ENCODE measurements at regions not wholly inside any gene's neighbourhood (a gene's known extent, or its start where the extent isn't known, plus 50 kb on each side); places are given as distances from the start of the nearest gene placed in this dataset.

GRCh38 chr9:16198996-16199395 is 646.2 kb downstream of the CCDC171 start:
- H3K9me3 ChIP-seq (ENCODE audit: insufficient read depth, low read length) = no peaks in the 10 kb centered on the region
- H3K27ac ChIP-seq (ENCODE audit: low read length) = no peak overlapping the region
- no peak overlapping the region for H2AFZ ChIP-seq (ENCODE audit: low read depth, low read length)
- no peaks in the 10 kb centered on the region for H3K4me1 ChIP-seq (ENCODE audit: low read length)
- no peak overlapping the region for H3K4me2 ChIP-seq (ENCODE audit: low read length)
- no peaks in the 10 kb centered on the region for H4K20me1 ChIP-seq (ENCODE audit: insufficient read depth, low read length)
- no peak overlapping the region for H3K9ac ChIP-seq (ENCODE audit: low read length)
- H3K27me3 ChIP-seq (ENCODE audit: low read depth, low read length) = no peaks in the 10 kb centered on the region
- no peaks in the 10 kb centered on the region for H3K79me2 ChIP-seq (ENCODE audit: low read length)
- no peaks in the 10 kb centered on the region for H3K36me3 ChIP-seq (replicated peaks; ENCODE audit: low read depth, low read length)
- H3K4me3 ChIP-seq (ENCODE audit: low read length) = no peak overlapping the region
- TF ChIP-seq EZH2phosphoT487 (IDR thresholded peaks at IDR 0.05; ENCODE audit: low read depth) (no peak), CTCF (IDR thresholded peaks at IDR 0.05; ENCODE audit: low read depth, low read length) (no peak)

GRCh38 chr9:16202221-16202620 is 649.4 kb downstream of the CCDC171 start:
- Histone ChIP-seq H3K4me1 (ENCODE audit: low read length) (no peaks in the 10 kb centered on the region), H3K4me3 (ENCODE audit: low read length) (no peak overlapping the region), H3K79me2 (ENCODE audit: low read length) (no peaks in the 10 kb centered on the region), H3K9ac (ENCODE audit: low read length) (no peak overlapping the region), H3K27ac (ENCODE audit: low read length) (no peak overlapping the region), H3K4me2 (ENCODE audit: low read length) (no peak overlapping the region), H3K9me3 (ENCODE audit: insufficient read depth, low read length) (no peaks in the 10 kb centered on the region), H2AFZ (ENCODE audit: low read depth, low read length) (no peak overlapping the region), H4K20me1 (ENCODE audit: insufficient read depth, low read length) (no peaks in the 10 kb centered on the region), H3K36me3 (replicated peaks; ENCODE audit: low read depth, low read length) (no peaks in the 10 kb centered on the region), H3K27me3 (ENCODE audit: low read depth, low read length) (no peaks in the 10 kb centered on the region)
- TF ChIP-seq CTCF (IDR thresholded peaks at IDR 0.05; ENCODE audit: low read depth, low read length) (no peak), EZH2phosphoT487 (IDR thresholded peaks at IDR 0.05; ENCODE audit: low read depth) (no peak)

GRCh38 chr9:16202914-16203728 is 650.3 kb downstream of the CCDC171 start:
- H3K27me3 ChIP-seq (ENCODE audit: low read depth, low read length) = no peaks in the 10 kb centered on the region
- no peak overlapping the region for H3K4me2 ChIP-seq (ENCODE audit: low read length)
- TF ChIP-seq CTCF (IDR thresholded peaks at IDR 0.05; ENCODE audit: low read depth, low read length) = no peak
- no peak for TF ChIP-seq EZH2phosphoT487 (IDR thresholded peaks at IDR 0.05; ENCODE audit: low read depth)

GRCh38 chr9:16203729-16204573 is 651.1 kb downstream of the CCDC171 start:
- no peak overlapping the region for H3K4me3 ChIP-seq (ENCODE audit: low read length)
- no peaks in the 10 kb centered on the region for H3K9me3 ChIP-seq (ENCODE audit: insufficient read depth, low read length)
- H3K27me3 ChIP-seq (ENCODE audit: low read depth, low read length) = no peaks in the 10 kb centered on the region
- no peaks in the 10 kb centered on the region for H3K79me2 ChIP-seq (ENCODE audit: low read length)
- no peak overlapping the region for H3K9ac ChIP-seq (ENCODE audit: low read length)
- no peak overlapping the region for H3K4me2 ChIP-seq (ENCODE audit: low read length)
- H3K27ac ChIP-seq (ENCODE audit: low read length) = no peak overlapping the region
- H4K20me1 ChIP-seq (ENCODE audit: insufficient read depth, low read length) = no peaks in the 10 kb centered on the region
- TF ChIP-seq CTCF (IDR thresholded peaks at IDR 0.05; ENCODE audit: low read depth, low read length) (no peak), EZH2phosphoT487 (IDR thresholded peaks at IDR 0.05; ENCODE audit: low read depth) (no peak)
- no peaks in the 10 kb centered on the region for H3K4me1 ChIP-seq (ENCODE audit: low read length)
- H3K36me3 ChIP-seq (replicated peaks; ENCODE audit: low read depth, low read length) = no peaks in the 10 kb centered on the region
- H2AFZ ChIP-seq (ENCODE audit: low read depth, low read length) = no peak overlapping the region

More at GRCh38 chr9:16202914-16203728, 650.3 kb downstream of the CCDC171 start:
- Histone ChIP-seq H3K4me3 (ENCODE audit: low read length) (no peak overlapping the region), H3K9me3 (ENCODE audit: insufficient read depth, low read length) (no peaks in the 10 kb centered on the region), H2AFZ (ENCODE audit: low read depth, low read length) (no peak overlapping the region), H4K20me1 (ENCODE audit: insufficient read depth, low read length) (no peaks in the 10 kb centered on the region), H3K4me1 (ENCODE audit: low read length) (no peaks in the 10 kb centered on the region), H3K36me3 (replicated peaks; ENCODE audit: low read depth, low read length) (no peaks in the 10 kb centered on the region), H3K79me2 (ENCODE audit: low read length) (no peaks in the 10 kb centered on the region), H3K27ac (ENCODE audit: low read length) (no peak overlapping the region), H3K9ac (ENCODE audit: low read length) (no peak overlapping the region)

Data from OCI-LY3 (cell line).